ENCODE measurements at regions not wholly inside any gene's neighbourhood (a gene's known extent, or its start where the extent isn't known, plus 50 kb on each side); places are given as distances from the start of the nearest gene placed in this dataset.
"Not testable (repeated sequence)": the region's sequence is repeated elsewhere in the genome, so short reads cannot be mapped to it uniquely, and the experiment has no call there.

DNA sequence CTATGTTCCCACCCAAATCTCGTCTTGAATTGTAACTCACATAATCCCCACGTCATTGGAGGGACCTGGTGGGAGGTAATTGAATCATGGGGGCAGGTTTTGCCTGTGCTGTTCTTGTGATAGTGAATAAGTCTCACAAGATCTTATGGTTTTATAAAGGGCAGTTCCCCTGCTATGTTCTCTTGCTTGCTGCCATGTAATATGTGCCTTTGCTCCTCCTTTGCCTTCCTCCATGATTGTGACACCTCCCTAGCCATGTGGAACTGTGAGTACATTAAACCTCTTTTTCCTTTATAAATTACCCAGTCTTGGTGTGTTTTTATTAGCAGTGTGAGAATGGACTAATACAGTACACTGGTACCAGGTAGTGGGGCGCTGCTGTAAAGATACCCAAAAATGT is 177.6 kb upstream of the SYT10 start (continued):
- TF ChIP-seq NFIC (IDR thresholded peaks at IDR 0.05; ENCODE audit: borderline replicate concordance) (no peak), RAD21 (IDR thresholded peaks at IDR 0.05; ENCODE audit: low read length) (no peak), RCOR1 (IDR thresholded peaks at IDR 0.05; ENCODE audit: low read length) (no peak), FOXM1 (IDR thresholded peaks at IDR 0.05; ENCODE audit: low read depth) (no peak), RFX5 (IDR thresholded peaks at IDR 0.05; ENCODE audit: low read length) (no peak), JUND (IDR thresholded peaks at IDR 0.05) (no peak)

- H2AFZ ChIP-seq (ENCODE audit: low read depth): no peak overlapping the region
- 4% methylated on average over 1 of the region's 1 CpG for WGBS (ENCODE audit: low lambda C conversion rate)
- ChIA-PET POLR2A (no interaction called here), CTCF (no interaction called here)
- H3K27me3 ChIP-seq (ENCODE audit: insufficient read depth): peaks cover 11% of the 10 kb centered on the region; the same call in 1 of the 2 replicates
- no peaks in the 10 kb centered on the region for H3K79me2 ChIP-seq (ENCODE audit: insufficient read depth)
- H3K9me2 ChIP-seq: no peaks in the 10 kb centered on the region
- no peaks in the 10 kb centered on the region for H3F3A ChIP-seq (replicated peaks; ENCODE audit: insufficient read depth)
- no peak overlapping the region for H3K4me3 ChIP-seq (ENCODE audit: low read depth in 2 of 2, low read length in 1 of 2)
- H3K9ac ChIP-seq: no peak overlapping the region
- no peak overlapping the region for H3K4me2 ChIP-seq
- H4K20me1 ChIP-seq (ENCODE audit: insufficient read depth): no peaks in the 10 kb centered on the region
- no peaks in the 10 kb centered on the region for H3K9me3 ChIP-seq
- H3K36me3 ChIP-seq (replicated peaks in 1 of 2; ENCODE audit: control insufficient read depth in 1 of 2, insufficient read depth in 2 of 2, low read length in 1 of 2): no peaks in the 10 kb centered on the region
- TF ChIP-seq, protein P1, sequence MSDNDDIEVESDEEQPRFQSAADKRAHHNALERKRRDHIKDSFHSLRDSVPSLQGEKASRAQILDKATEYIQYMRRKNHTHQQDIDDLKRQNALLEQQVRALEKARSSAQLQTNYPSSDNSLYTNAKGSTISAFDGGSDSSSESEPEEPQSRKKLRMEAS (IDR thresholded peaks at IDR 0.05; ENCODE audit: low read depth): no peak
- no peak for TF ChIP-seq NRF1 (IDR thresholded peaks at IDR 0.05; ENCODE audit: low read depth, low read length)
- H3K4me1 ChIP-seq (ENCODE audit: control insufficient read depth in 1 of 2, insufficient read depth in 2 of 2, low read depth in 1 of 2, low read length in 1 of 2): no peaks in the 10 kb centered on the region
- no peak for DNase-seq
- no peak overlapping the region for H3K27ac ChIP-seq (ENCODE audit: low read depth in 2 of 2, low read length in 1 of 2)
Observed at GRCh38 chr12:33628087-33628486, 188.5 kb upstream of the SYT10 start.

GRCh38 chr12:33634544-33634943 is 194.9 kb upstream of the SYT10 start:
- no peak overlapping the region for H3K9ac ChIP-seq
- no peaks in the 10 kb centered on the region for H3K79me2 ChIP-seq (ENCODE audit: insufficient read depth)
- no peak overlapping the region for H3K4me3 ChIP-seq (ENCODE audit: low read depth in 2 of 2, low read length in 1 of 2)
- CTCF ChIA-PET: no interaction called here
- H3K36me3 ChIP-seq (replicated peaks in 1 of 2; ENCODE audit: control insufficient read depth in 1 of 2, insufficient read depth in 2 of 2, low read length in 1 of 2): no peaks in the 10 kb centered on the region
- DNase-seq: no peak
- no peak overlapping the region for H3K4me2 ChIP-seq
- no peaks in the 10 kb centered on the region for H3K9me2 ChIP-seq
- no peaks in the 10 kb centered on the region for H4K20me1 ChIP-seq (ENCODE audit: insufficient read depth)
- no peak for TF ChIP-seq MEF2A (IDR thresholded peaks at IDR 0.05; ENCODE audit: borderline replicate concordance, low read depth)
- TF ChIP-seq, protein P1 (IDR thresholded peaks at IDR 0.05; ENCODE audit: low read depth): no peak
- TF ChIP-seq EZH2phosphoT487 (IDR thresholded peaks at IDR 0.05; ENCODE audit: borderline replicate concordance, low read depth): no peak
- TF ChIP-seq TAF1 (IDR thresholded peaks at IDR 0.05; ENCODE audit: borderline replicate concordance, low read depth, low read length): no peak
- TF ChIP-seq, protein P2, sequence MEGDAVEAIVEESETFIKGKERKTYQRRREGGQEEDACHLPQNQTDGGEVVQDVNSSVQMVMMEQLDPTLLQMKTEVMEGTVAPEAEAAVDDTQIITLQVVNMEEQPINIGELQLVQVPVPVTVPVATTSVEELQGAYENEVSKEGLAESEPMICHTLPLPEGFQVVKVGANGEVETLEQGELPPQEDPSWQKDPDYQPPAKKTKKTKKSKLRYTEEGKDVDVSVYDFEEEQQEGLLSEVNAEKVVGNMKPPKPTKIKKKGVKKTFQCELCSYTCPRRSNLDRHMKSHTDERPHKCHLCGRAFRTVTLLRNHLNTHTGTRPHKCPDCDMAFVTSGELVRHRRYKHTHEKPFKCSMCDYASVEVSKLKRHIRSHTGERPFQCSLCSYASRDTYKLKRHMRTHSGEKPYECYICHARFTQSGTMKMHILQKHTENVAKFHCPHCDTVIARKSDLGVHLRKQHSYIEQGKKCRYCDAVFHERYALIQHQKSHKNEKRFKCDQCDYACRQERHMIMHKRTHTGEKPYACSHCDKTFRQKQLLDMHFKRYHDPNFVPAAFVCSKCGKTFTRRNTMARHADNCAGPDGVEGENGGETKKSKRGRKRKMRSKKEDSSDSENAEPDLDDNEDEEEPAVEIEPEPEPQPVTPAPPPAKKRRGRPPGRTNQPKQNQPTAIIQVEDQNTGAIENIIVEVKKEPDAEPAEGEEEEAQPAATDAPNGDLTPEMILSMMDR (IDR thresholded peaks at IDR 0.05): no peak
- TF ChIP-seq GATA2 (CRISPR knock-in tag; IDR thresholded peaks at IDR 0.05): no peak
- TF ChIP-seq, protein P3, sequence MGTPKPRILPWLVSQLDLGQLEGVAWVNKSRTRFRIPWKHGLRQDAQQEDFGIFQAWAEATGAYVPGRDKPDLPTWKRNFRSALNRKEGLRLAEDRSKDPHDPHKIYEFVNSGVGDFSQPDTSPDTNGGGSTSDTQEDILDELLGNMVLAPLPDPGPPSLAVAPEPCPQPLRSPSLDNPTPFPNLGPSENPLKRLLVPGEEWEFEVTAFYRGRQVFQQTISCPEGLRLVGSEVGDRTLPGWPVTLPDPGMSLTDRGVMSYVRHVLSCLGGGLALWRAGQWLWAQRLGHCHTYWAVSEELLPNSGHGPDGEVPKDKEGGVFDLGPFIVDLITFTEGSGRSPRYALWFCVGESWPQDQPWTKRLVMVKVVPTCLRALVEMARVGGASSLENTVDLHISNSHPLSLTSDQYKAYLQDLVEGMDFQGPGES (IDR thresholded peaks at IDR 0.05; ENCODE audit: low read depth, low read length): no peak
- H3K27me3 ChIP-seq (ENCODE audit: insufficient read depth): no peaks in the 10 kb centered on the region; the same call in 1 of the 2 replicates
- H3F3A ChIP-seq (replicated peaks; ENCODE audit: insufficient read depth): no peaks in the 10 kb centered on the region
- POLR2A ChIA-PET: no interaction called here
- 0% methylated on average over 3 of the region's 3 CpGs for WGBS (ENCODE audit: low lambda C conversion rate)
- H3K9me3 ChIP-seq: no peaks in the 10 kb centered on the region
- H2AFZ ChIP-seq (ENCODE audit: low read depth): no peak overlapping the region
- H3K4me1 ChIP-seq (ENCODE audit: control insufficient read depth in 1 of 2, insufficient read depth in 2 of 2, low read depth in 1 of 2, low read length in 1 of 2): no peaks in the 10 kb centered on the region
- no peak overlapping the region for H3K27ac ChIP-seq (ENCODE audit: low read depth in 2 of 2, low read length in 1 of 2)

GRCh38 chr12:33636930-33637329 is 197.3 kb upstream of the SYT10 start:
- H3K27ac ChIP-seq (ENCODE audit: low read depth in 2 of 2, low read length in 1 of 2); H3K79me2 ChIP-seq (ENCODE audit: insufficient read depth); H3F3A ChIP-seq (replicated peaks; ENCODE audit: insufficient read depth); H3K9me2 ChIP-seq; CTCF ChIA-PET; H2AFZ ChIP-seq (ENCODE audit: low read depth); H3K4me3 ChIP-seq (ENCODE audit: low read depth in 2 of 2, low read length in 1 of 2); H3K36me3 ChIP-seq (replicated peaks in 1 of 2; ENCODE audit: control insufficient read depth in 1 of 2, insufficient read depth in 2 of 2, low read length in 1 of 2); H4K20me1 ChIP-seq (ENCODE audit: insufficient read depth); H3K4me2 ChIP-seq; DNase-seq; H3K9ac ChIP-seq; H3K27me3 ChIP-seq (ENCODE audit: insufficient read depth); POLR2A ChIA-PET; H3K4me1 ChIP-seq (ENCODE audit: control insufficient read depth in 1 of 2, insufficient read depth in 2 of 2, low read depth in 1 of 2, low read length in 1 of 2); H3K9me3 ChIP-seq: not testable (repeated sequence)
- WGBS (ENCODE audit: low lambda C conversion rate): 4% methylated on average over 6 of the region's 6 CpGs
